ENCODE measurements at regions not wholly inside any gene's neighbourhood (a gene's known extent, or its start where the extent isn't known, plus 50 kb on each side); places are given as distances from the start of the nearest gene placed in this dataset.
"Not testable (repeated sequence)": the region's sequence is repeated elsewhere in the genome, so short reads cannot be mapped to it uniquely, and the experiment has no call there.

- TF ChIP-seq CTCF, EP300, POLR2AphosphoS5 (IDR thresholded peaks at IDR 0.05): not testable (repeated sequence)
Measured at GRCh38 chrY:18720395-18720794, 53.1 kb downstream of the HSFY2 start.
